ENCODE measurements at regions not wholly inside any gene's neighbourhood (a gene's known extent, or its start where the extent isn't known, plus 50 kb on each side); places are given as distances from the start of the nearest gene placed in this dataset.

DNA sequence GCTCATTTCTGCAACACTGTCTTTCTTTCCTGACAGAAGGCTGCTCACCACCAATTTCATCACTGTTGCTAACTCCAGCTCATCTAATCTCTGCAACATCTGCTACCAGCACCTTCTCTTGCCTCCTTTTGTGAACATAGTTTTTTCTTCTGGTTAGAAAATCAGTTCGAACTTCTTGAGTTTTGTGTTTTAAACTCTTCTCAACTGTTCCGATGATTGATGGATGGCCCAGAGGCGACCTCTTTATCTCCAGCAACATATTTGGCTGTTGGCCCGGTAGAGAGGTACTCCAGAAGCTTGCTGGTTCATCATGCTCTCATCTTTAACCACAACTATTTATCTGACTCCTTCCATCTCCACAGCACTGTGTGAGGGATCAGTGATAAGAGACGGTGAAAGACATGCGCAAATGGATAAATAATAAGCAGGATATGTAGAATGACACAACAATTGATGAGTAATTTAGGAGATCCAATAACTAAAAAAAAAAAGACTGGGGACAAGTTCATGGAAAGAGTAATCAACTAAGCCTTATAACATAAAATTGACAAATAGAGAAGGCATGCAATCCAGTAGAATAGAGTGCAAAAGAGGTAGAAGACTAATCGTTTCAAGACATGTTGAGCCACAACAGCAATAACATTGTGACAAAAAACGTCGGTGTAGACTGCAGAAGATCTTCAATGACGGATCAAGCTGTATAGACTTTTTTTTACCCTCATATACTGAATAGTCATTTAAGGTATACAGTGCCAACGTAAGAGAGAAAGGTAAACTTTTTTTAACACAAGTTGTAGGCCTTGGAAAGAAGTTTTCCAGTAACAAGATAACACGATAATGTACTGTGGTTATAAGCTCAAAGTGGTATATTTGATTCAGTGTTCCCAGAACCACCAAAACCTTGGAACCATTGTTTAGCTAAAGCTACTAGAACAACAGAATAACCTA lies 152.2 kb downstream of the CRPPA start (continued):
- TF ChIP-seq, protein P1, sequence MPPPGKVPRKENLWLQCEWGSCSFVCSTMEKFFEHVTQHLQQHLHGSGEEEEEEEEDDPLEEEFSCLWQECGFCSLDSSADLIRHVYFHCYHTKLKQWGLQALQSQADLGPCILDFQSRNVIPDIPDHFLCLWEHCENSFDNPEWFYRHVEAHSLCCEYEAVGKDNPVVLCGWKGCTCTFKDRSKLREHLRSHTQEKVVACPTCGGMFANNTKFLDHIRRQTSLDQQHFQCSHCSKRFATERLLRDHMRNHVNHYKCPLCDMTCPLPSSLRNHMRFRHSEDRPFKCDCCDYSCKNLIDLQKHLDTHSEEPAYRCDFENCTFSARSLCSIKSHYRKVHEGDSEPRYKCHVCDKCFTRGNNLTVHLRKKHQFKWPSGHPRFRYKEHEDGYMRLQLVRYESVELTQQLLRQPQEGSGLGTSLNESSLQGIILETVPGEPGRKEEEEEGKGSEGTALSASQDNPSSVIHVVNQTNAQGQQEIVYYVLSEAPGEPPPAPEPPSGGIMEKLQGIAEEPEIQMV (tag; conservative IDR thresholded peaks at IDR 0.05; ENCODE audit: low read depth), result peak; percentile 43; the same call in 1 of the 2 replicates
- TF ChIP-seq PHB2 (IDR thresholded peaks at IDR 0.05; ENCODE audit: low read depth), result peak; percentile 99
- TF ChIP-seq MED1 (CRISPR knock-in tag; IDR thresholded peaks at IDR 0.05; ENCODE audit: borderline replicate concordance), result no peak
- no peak for TF ChIP-seq KLF1 (tag; IDR thresholded peaks at IDR 0.05)
- TF ChIP-seq, protein P2, sequence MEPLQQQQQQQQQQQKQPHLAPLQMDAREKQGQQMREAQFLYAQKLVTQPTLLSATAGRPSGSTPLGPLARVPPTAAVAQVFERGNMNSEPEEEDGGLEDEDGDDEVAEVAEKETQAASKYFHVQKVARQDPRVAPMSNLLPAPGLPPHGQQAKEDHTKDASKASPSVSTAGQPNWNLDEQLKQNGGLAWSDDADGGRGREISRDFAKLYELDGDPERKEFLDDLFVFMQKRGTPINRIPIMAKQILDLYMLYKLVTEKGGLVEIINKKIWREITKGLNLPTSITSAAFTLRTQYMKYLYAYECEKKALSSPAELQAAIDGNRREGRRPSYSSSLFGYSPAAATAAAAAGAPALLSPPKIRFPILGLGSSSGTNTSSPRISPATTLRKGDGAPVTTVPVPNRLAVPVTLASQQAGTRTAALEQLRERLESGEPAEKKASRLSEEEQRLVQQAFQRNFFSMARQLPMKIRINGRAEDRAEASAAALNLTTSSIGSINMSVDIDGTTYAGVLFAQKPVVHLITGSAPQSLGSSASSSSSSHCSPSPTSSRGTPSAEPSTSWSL (CRISPR knock-in tag; IDR thresholded peaks at IDR 0.05; ENCODE audit: borderline replicate concordance), result no peak
- peak; percentile 70; the same call in 1 of the 2 replicates for TF ChIP-seq ZNF445 (CRISPR knock-in tag; IDR thresholded peaks at IDR 0.05; ENCODE audit: low read depth)
- peak; percentile 100 for TF ChIP-seq SMARCE1 (IDR thresholded peaks at IDR 0.05)
- TF ChIP-seq, protein P3, sequence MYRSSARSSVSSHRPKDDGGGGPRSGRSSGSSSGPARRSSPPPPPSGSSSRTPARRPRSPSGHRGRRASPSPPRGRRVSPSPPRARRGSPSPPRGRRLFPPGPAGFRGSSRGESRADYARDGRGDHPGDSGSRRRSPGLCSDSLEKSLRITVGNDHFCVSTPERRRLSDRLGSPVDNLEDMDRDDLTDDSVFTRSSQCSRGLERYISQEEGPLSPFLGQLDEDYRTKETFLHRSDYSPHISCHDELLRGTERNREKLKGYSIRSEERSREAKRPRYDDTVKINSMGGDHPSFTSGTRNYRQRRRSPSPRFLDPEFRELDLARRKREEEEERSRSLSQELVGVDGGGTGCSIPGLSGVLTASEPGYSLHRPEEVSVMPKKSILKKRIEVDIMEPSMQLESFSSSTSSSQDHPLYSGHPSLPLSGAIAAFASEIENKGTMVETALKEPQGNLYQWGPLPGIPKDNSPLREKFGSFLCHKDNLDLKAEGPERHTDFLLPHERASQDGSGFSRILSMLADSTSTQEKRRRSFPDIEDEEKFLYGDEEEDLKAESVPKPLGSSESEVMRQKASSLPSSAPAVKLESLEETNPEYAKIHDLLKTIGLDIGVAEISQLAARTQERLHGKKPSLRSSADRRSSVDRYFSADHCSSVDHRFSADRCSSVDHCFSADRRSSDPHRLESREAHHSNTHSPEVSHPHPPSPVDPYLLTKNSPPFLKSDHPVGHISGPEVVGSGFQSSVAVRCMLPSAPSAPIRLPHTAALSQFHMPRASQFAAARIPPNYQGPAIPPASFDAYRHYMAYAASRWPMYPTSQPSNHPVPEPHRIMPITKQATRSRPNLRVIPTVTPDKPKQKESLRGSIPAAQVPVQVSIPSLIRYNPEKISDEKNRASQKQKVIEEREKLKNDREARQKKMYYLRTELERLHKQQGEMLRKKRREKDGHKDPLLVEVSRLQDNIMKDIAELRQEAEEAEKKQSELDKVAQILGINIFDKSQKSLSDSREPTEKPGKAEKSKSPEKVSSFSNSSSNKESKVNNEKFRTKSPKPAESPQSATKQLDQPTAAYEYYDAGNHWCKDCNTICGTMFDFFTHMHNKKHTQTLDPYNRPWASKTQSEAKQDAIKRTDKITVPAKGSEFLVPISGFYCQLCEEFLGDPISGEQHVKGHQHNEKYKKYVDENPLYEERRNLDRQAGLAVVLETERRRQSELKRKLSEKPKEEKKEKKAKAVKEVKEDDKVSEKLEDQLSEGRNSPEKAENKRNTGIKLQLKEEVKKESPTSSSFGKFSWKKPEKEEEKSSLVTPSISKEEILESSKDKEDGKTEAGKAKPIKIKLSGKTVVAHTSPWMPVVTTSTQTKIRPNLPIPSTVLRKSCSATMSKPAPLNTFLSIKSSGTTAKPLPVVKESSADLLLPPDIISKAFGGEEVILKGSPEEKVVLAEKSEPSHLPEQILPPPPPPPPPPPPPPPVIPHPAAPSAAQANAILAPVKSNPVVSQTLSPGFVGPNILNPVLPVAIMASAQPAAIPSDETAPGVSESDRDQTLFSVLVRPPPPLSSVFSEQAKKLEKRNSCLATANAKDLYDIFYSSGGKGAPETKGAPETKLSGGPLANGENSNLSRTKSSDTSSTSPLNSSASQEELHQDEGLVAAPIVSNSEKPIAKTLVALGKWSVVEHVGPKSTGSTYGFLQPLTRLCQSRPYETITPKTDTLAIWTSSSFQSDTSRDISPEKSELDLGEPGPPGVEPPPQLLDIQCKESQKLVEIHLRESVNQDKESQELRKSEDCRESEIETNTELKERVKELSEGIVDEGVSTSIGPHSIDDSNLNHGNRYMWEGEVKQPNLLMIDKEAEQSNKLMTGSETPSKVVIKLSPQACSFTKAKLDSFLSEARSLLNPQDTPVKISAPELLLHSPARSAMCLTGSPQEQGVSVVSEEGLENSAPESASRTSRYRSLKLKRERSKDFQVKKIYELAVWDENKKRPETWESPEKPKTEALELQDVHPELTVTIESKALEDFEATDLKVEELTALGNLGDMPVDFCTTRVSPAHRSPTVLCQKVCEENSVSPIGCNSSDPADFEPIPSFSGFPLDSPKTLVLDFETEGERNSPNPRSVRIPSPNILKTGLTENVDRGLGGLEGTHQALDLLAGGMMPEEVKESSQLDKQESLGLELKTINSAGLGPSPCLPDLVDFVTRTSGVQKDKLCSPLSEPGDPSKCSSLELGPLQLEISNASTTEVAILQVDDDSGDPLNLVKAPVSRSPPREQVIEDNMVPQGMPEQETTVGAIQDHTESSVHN (IDR thresholded peaks at IDR 0.05; ENCODE audit: borderline replicate concordance in 1 of 2, low read depth in 1 of 2), result peak in 1 of 2 experiments; percentile 96; a peak in 3 of 4 replicates
- TF ChIP-seq ZNF696 (CRISPR knock-in tag; conservative IDR thresholded peaks at IDR 0.05), result peak; percentile 83
- peak; percentile 63; the same call in 1 of the 2 replicates for TF ChIP-seq ZNF24 (IDR thresholded peaks at IDR 0.05)
- TF ChIP-seq ZNF764 (CRISPR knock-in tag; IDR thresholded peaks at IDR 0.05; ENCODE audit: low read depth), result no peak
- peak; percentile 77; the same call in 1 of the 2 replicates for TF ChIP-seq GTF2E2 (tag; IDR thresholded peaks at IDR 0.05)
- TF ChIP-seq SREBF2 (CRISPR knock-in tag; IDR thresholded peaks at IDR 0.05), result no peak
- TF ChIP-seq NFRKB (IDR thresholded peaks at IDR 0.05; ENCODE audit: low read depth), result peak; percentile 74; the same call in 1 of the 2 replicates
- peak; percentile 70; the same call in 1 of the 2 replicates for TF ChIP-seq PHTF2 (CRISPR knock-in tag; IDR thresholded peaks at IDR 0.05)
- peak; percentile 100 for TF ChIP-seq MTA2 (IDR thresholded peaks at IDR 0.05; ENCODE audit: low read depth)
- peak; percentile 96 for TF ChIP-seq TCF7 (IDR thresholded peaks at IDR 0.05; ENCODE audit: borderline replicate concordance)
